EL (cell line): ENCODE measurements at regions not wholly inside any gene's neighbourhood (a gene's known extent, or its start where the extent isn't known, plus 50 kb on each side); places are given as distances from the start of the nearest gene placed in this dataset.

Experiments used
- DNase-seq: peaks from one replicate; pipeline ENCODE4 v3.0.0-alpha.2; 2016

DNA sequence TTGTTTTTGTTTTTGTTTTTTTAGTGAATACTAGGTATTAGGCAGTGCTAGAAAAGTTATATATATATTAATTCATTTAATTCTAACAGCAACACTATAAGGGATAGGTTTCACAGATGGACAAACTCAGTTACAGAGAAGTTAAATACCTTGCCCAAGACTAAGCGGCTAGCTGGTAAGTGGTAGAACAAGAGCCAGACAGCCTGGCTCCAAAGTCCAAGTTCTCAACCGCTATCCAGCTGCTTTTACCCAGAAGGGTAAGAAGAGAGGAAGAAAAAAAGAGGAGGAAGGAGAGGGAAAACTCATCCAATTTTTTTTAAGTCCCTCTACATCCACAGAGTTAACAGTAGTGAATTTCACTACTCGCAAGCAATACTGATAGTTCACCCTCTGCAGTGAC lies 217.0 kb downstream of the SPRY2 start:
- DNase-seq: no peak

GRCh38 chr13:80121038-80121437 lies 219.9 kb downstream of the SPRY2 start:
- no peak for DNase-seq

- no peak for DNase-seq
These were observed 222.4 kb downstream of the SPRY2 start for GRCh38 chr13:80118506-80118905.

- no peak for DNase-seq
These were observed 222.8 kb downstream of the SPRY2 start for GRCh38 chr13:80118099-80118498.

- DNase-seq: no peak
These were observed 223.4 kb downstream of the SPRY2 start for GRCh38 chr13:80117515-80117914.

DNA sequence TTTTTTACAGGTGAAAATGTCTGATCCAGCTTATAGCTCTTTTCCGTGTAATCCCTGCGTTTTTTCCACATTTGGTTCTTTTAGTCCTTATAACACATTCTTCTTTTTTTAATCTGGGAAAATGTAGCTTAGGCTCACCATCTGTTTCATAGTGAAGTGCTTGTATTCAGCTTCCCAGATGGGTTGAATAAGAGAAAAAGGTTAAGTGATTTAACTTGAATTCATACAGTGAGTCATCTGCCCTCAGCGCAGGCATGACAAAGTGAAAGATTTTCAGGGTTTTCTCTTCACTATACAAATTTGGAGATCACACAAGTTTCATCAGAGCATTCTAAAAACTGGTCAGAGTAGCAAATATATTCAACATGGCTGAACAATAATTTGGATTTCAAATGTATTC lies 224.8 kb downstream of the SPRY2 start:
- peak; percentile 68 for DNase-seq

- DNase-seq: no peak
These were observed 225.3 kb downstream of the SPRY2 start for GRCh38 chr13:80115616-80116015.

- no peak for DNase-seq
These were observed 227.0 kb downstream of the SPRY2 start for GRCh38 chr13:80113714-80114454.

DNA sequence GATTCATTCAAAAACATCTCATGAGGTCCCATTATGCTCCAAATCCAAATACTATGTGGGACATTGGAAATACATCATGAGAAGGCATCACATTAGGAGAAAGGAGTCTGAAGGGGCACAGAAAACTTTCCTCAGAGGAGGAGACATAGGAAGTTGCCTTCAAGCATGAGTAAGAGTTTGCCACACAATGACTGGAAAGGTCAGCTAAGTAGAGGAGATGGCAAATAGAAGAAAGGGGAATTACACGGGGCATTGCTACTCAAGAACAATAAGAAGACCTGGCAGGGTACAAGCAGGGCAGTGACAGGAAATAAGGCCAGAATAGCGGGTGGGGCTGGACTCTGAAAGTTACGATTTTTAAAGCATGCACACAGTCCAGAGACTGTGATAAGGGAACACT lies 231.6 kb downstream of the SPRY2 start:
- no peak for DNase-seq

- no peak for DNase-seq
These were observed 235.6 kb downstream of the SPRY2 start for GRCh38 chr13:80105350-80105749.

- DNase-seq: no peak
These were observed 239.9 kb downstream of the SPRY2 start for GRCh38 chr13:80101040-80101439.

- DNase-seq: peak; percentile 37
These were observed 240.3 kb downstream of the SPRY2 start for GRCh38 chr13:80100636-80101035.

- DNase-seq: no peak
These were observed 243.4 kb downstream of the SPRY2 start for GRCh38 chr13:80097561-80097960.

DNA sequence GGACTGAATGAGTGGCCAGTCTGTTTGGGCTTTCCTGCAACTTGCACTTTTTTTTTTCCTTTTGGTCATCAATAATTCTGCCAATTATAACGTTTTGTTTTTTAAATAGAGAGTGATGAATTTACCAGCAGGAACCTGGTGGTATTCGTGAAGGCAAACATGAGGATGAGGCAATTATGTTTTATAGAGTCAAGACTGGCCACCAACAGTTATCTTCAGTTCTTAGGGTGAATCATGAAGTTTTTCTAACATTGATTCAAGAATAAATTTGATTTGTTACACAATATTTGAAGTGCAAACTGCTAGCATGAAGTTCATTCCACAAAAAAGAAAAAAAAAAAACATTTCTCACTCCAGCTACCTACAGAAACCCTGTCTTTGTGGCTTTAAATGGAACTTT lies 244.5 kb downstream of the SPRY2 start:
- DNase-seq: no peak

- no peak for DNase-seq
These were observed 246.4 kb downstream of the SPRY2 start for GRCh38 chr13:80094526-80094925.

- DNase-seq: no peak
These were observed 247.0 kb downstream of the SPRY2 start for GRCh38 chr13:80093888-80094287.

DNA sequence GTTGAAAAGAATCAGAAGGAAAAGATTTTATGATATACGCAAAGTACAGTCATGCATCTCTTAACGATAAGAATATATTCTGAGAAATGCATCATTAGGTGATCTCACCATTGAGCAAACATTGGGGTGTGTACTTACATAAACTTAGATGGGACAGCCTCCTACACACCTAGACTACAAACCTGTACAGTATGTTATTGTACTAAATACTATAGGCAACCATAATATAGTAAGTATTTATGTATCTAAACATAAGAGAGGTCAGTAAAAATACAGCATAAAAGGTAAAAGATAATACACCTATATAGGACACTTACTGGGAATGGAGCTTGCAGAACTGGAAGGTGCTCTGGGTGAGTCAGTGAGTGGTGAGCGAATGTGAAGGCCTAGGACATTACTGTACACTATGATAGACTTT lies 254.6 kb downstream of the SPRY2 start:
- no peak for DNase-seq

DNA sequence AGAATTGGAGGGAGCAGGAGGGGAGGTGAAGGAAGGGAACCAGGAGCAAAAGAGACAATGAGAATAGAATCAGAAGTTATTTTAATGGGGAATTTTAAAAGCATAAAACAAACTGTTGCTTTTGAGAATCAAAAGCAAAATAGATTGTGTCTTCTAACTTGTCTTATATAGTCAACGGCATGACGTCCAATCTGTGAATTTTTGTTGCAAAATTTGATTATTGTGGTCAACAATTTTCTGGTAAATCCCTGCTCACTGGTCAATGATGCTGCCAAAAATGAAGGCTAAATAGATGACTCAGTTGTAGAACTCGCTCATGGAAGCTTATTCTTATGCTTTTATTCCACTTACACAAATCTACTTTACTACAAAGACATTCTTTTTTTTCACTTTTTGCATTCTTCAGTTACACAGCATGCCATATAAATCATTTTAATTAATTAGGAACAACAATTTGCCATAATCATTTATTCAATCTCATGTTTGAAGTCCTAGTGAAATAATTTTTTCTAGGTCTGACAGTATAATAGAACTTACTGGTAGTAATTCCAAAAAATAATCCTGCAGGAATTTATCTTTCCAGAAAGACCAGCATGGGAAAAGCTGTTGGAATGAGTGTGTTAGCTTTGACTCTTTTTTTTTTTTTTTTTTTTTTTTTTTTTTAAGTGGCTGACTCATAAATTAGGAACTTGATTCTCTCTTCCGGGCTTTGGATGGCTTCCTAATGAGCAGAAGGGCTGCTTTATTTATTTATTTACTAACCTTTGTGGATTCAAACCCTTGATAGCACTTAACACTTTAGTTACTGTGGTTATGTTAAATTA lies 256.9 kb downstream of the SPRY2 start:
- peak; percentile 89 for DNase-seq

GRCh38 chr13:80083081-80083852 lies 257.7 kb downstream of the SPRY2 start:
- peak; percentile 38 for DNase-seq

GRCh38 chr13:80082396-80083080 lies 258.4 kb downstream of the SPRY2 start:
- peak; percentile 54 for DNase-seq

- no peak for DNase-seq
These were observed 266.1 kb downstream of the SPRY2 start for GRCh38 chr13:80074811-80075210.

- no peak for DNase-seq
These were observed 266.7 kb downstream of the SPRY2 start for GRCh38 chr13:80074143-80074752.
